ENCODE measurements at regions not wholly inside any gene's neighbourhood (a gene's known extent, or its start where the extent isn't known, plus 50 kb on each side); places are given as distances from the start of the nearest gene placed in this dataset.
A peak's percentile ranks its signal among the peaks of the same experiment; 100 is the strongest.

GRCh38 chr15:39362821-39363561 is 217.9 kb upstream of the THBS1 start:
- no peak for DNase-seq

- no peak for DNase-seq
Observed at GRCh38 chr15:39363761-39364586, 216.9 kb upstream of the THBS1 start.

GRCh38 chr15:39364721-39365120 is 216.2 kb upstream of the THBS1 start:
- no peak for DNase-seq

GRCh38 chr15:39365161-39365560 is 215.7 kb upstream of the THBS1 start:
- DNase-seq = no peak

- no peak for DNase-seq
Observed at GRCh38 chr15:39365873-39366272, 215.0 kb upstream of the THBS1 start.

GRCh38 chr15:39367596-39367995 is 213.3 kb upstream of the THBS1 start:
- DNase-seq = no peak

GRCh38 chr15:39369768-39370167 is 211.1 kb upstream of the THBS1 start:
- DNase-seq = no peak

- DNase-seq = no peak
Observed at GRCh38 chr15:39376371-39376909, 204.4 kb upstream of the THBS1 start.

- DNase-seq = no peak
Observed at GRCh38 chr15:39381517-39381916, 199.4 kb upstream of the THBS1 start.

- no peak for DNase-seq
Observed at GRCh38 chr15:39388118-39388517, 192.8 kb upstream of the THBS1 start.

- no peak for DNase-seq
Observed at GRCh38 chr15:39391230-39391629, 189.6 kb upstream of the THBS1 start.

- peak in 1 of 5 experiments; percentile 19 for DNase-seq
Observed at GRCh38 chr15:39392469-39393047, 188.3 kb upstream of the THBS1 start.

- no peak for DNase-seq
Observed at GRCh38 chr15:39393575-39394335, 187.1 kb upstream of the THBS1 start.

- DNase-seq = no peak
Observed at GRCh38 chr15:39394496-39394895, 186.4 kb upstream of the THBS1 start.

GRCh38 chr15:39396979-39397615 is 183.8 kb upstream of the THBS1 start:
- no peak for DNase-seq

- DNase-seq = no peak
Observed at GRCh38 chr15:39397883-39398282, 183.0 kb upstream of the THBS1 start.

- DNase-seq = no peak
Observed at GRCh38 chr15:39399600-39399999, 181.3 kb upstream of the THBS1 start.

- DNase-seq = no peak
Observed at GRCh38 chr15:39400002-39400401, 180.9 kb upstream of the THBS1 start.

- no peak for DNase-seq
Observed at GRCh38 chr15:39400821-39401550, 179.9 kb upstream of the THBS1 start.

GRCh38 chr15:39403640-39404117 is 177.2 kb upstream of the THBS1 start:
- no peak for DNase-seq

- DNase-seq = no peak
Observed at GRCh38 chr15:39404767-39405181, 176.1 kb upstream of the THBS1 start.

Measured in T-helper 2 cell (primary cell).